ENCODE measurements at regions not wholly inside any gene's neighbourhood (a gene's known extent, or its start where the extent isn't known, plus 50 kb on each side); places are given as distances from the start of the nearest gene placed in this dataset.
"Not testable (repeated sequence)": the region's sequence is repeated elsewhere in the genome, so short reads cannot be mapped to it uniquely, and the experiment has no call there.

- H3K27me3 ChIP-seq (replicated peaks; ENCODE audit: control insufficient read depth, insufficient read depth, low read length), result no peaks in the 10 kb centered on the region
- no peak overlapping the region for H3K9ac ChIP-seq (ENCODE audit: low read length)
- H3K36me3 ChIP-seq (ENCODE audit: control insufficient read depth, insufficient read depth, low read length, severe bottlenecking), result no peaks in the 10 kb centered on the region
- no peak for DNase-seq (ENCODE audit: low read depth)
- H3K9me3 ChIP-seq (ENCODE audit: control insufficient read depth, low read length), result no peaks in the 10 kb centered on the region
- no peak overlapping the region for H3K4me3 ChIP-seq (ENCODE audit: low read length)
- peaks cover 19% of the 10 kb centered on the region for H3K4me1 ChIP-seq (ENCODE audit: control insufficient read depth, insufficient read depth, low read length)
These were observed 50.1 kb upstream of the SIRPA start for GRCh38 chr20:1845163-1845523.

DNA sequence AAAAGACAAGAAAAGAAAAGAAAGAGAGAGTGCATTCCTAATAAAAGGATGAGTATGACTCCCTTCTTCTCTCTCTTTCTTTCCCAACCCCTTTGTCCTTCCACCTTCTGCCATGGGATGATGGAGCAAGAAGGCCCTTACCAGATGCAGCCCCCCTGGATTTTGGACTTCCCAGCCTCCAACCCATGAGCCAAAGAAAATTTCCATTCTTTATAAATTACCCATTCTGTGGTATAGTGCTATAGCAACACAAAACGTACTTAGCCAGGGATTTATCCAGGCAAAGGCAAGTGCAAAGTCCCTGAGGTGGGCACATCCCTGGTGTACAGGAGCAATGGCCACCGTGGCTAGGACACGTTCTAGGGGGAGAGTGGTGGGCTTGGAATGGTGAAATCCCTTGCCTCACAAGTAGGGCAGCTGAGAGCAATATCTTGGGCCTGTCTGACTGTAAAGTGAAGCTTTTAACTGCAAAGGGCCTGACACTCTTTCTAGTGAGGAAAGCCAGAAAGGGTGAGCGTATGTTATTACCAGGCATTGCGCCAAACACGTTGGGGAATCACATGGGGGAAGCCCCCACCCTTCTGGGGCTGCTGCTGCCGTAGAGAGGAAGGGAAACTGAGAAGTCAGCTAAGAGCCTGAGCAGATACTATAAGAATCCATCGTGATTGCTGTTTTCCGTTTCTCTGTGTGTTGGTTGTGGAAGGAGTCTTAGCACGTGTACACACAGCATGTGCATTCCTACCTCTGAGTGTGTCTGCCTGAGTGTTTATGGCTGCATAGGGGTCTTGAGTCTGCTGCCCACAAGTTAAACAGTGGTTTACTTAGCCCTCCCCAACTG lies 50.7 kb upstream of the SIRPA start:
- peaks cover 19% of the 10 kb centered on the region for H3K4me1 ChIP-seq (ENCODE audit: control insufficient read depth, insufficient read depth, low read length)
- no peaks in the 10 kb centered on the region for H3K9me3 ChIP-seq (ENCODE audit: control insufficient read depth, low read length)
- DNase-seq (ENCODE audit: low read depth), result peak; percentile 20
- no peak overlapping the region for H3K4me3 ChIP-seq (ENCODE audit: low read length)
- H3K9ac ChIP-seq (ENCODE audit: low read length), result no peak overlapping the region
- H3K27me3 ChIP-seq (replicated peaks; ENCODE audit: control insufficient read depth, insufficient read depth, low read length), result no peaks in the 10 kb centered on the region
- no peaks in the 10 kb centered on the region for H3K36me3 ChIP-seq (ENCODE audit: control insufficient read depth, insufficient read depth, low read length, severe bottlenecking)

- no peak for DNase-seq (ENCODE audit: low read depth)
- H3K9me3 ChIP-seq (ENCODE audit: control insufficient read depth, low read length), result no peaks in the 10 kb centered on the region
These were observed 52.9 kb upstream of the SIRPA start for GRCh38 chr20:1842281-1842680.

GRCh38 chr20:1841554-1842140 lies 53.6 kb upstream of the SIRPA start:
- Histone ChIP-seq H3K27me3 (replicated peaks; ENCODE audit: control insufficient read depth, insufficient read depth, low read length) (peaks cover 8% of the 10 kb centered on the region), H3K4me1 (ENCODE audit: control insufficient read depth, insufficient read depth, low read length) (peaks cover 19% of the 10 kb centered on the region), H3K4me3 (ENCODE audit: low read length) (no peak overlapping the region), H3K36me3 (ENCODE audit: control insufficient read depth, insufficient read depth, low read length, severe bottlenecking) (no peaks in the 10 kb centered on the region), H3K9me3 (ENCODE audit: control insufficient read depth, low read length) (no peaks in the 10 kb centered on the region), H3K9ac (ENCODE audit: low read length) (no peak overlapping the region)
- peak; percentile 48 for DNase-seq (ENCODE audit: low read depth)

More at GRCh38 chr20:1842281-1842680, 52.9 kb upstream of the SIRPA start:
- Histone ChIP-seq H3K4me1 (ENCODE audit: control insufficient read depth, insufficient read depth, low read length) (peaks cover 19% of the 10 kb centered on the region), H3K9ac (ENCODE audit: low read length) (no peak overlapping the region), H3K36me3 (ENCODE audit: control insufficient read depth, insufficient read depth, low read length, severe bottlenecking) (no peaks in the 10 kb centered on the region), H3K27me3 (replicated peaks; ENCODE audit: control insufficient read depth, insufficient read depth, low read length) (peaks cover 2% of the 10 kb centered on the region), H3K4me3 (ENCODE audit: low read length) (no peak overlapping the region)

GRCh38 chr20:1840817-1841553 lies 54.2 kb upstream of the SIRPA start:
- Histone ChIP-seq H3K9ac (ENCODE audit: low read length) (no peak overlapping the region), H3K9me3 (ENCODE audit: control insufficient read depth, low read length) (no peaks in the 10 kb centered on the region), H3K4me1 (ENCODE audit: control insufficient read depth, insufficient read depth, low read length) (peaks cover 19% of the 10 kb centered on the region), H3K27me3 (replicated peaks; ENCODE audit: control insufficient read depth, insufficient read depth, low read length) (peaks cover 8% of the 10 kb centered on the region), H3K4me3 (ENCODE audit: low read length) (no peak overlapping the region), H3K36me3 (ENCODE audit: control insufficient read depth, insufficient read depth, low read length, severe bottlenecking) (no peaks in the 10 kb centered on the region)
- DNase-seq (ENCODE audit: low read depth), result no peak

- not testable (repeated sequence) for H3K9me3 ChIP-seq (ENCODE audit: control insufficient read depth, low read length); H3K36me3 ChIP-seq (ENCODE audit: control insufficient read depth, insufficient read depth, low read length, severe bottlenecking); H3K4me3 ChIP-seq (ENCODE audit: low read length); DNase-seq (ENCODE audit: low read depth); H3K9ac ChIP-seq (ENCODE audit: low read length)
- peaks cover 15% of the 10 kb centered on the region for H3K4me1 ChIP-seq (ENCODE audit: control insufficient read depth, insufficient read depth, low read length)
- peaks cover 11% of the 10 kb centered on the region for H3K27me3 ChIP-seq (replicated peaks; ENCODE audit: control insufficient read depth, insufficient read depth, low read length)
These were observed 55.6 kb upstream of the SIRPA start for GRCh38 chr20:1839376-1840317.

DNA sequence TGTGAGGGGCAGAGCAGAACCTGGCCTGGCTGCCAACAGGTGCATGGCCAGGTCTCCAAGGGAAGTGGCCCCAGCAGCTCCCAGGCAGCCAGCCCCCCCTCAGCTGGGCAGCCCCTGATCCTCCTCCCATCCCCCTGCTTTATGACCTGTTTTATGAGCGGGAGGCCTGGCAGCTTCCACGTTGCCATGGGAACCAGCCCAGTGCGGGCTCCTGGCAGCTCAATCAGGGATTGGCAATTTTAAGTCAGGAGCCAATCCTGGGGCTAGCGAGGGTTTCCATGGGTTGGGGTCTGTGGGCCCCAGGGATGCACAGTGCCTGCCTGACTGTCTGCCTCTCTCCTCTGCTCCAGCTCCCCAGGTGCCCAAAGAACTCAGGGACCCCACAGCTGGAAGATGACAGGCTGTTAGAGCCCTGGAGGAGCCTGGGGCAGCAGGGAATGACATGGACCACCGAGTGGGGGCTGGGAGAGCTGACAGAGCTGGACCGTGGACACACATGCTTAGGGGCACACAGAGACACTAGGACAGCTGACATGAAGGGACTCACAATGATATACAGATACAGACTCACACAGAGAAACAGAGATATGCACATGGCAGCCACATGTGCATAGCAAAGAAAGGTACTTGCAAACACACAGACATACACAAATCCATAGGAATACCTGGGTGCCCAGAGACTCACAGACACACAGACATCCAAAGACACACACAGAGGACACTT lies 56.5 kb upstream of the SIRPA start:
- peaks cover 13% of the 10 kb centered on the region for H3K4me1 ChIP-seq (ENCODE audit: control insufficient read depth, insufficient read depth, low read length)
- H3K9me3 ChIP-seq (ENCODE audit: control insufficient read depth, low read length), result no peaks in the 10 kb centered on the region
- H3K36me3 ChIP-seq (ENCODE audit: control insufficient read depth, insufficient read depth, low read length, severe bottlenecking), result no peaks in the 10 kb centered on the region
- H3K27me3 ChIP-seq (replicated peaks; ENCODE audit: control insufficient read depth, insufficient read depth, low read length), result peaks cover 12% of the 10 kb centered on the region
- DNase-seq (ENCODE audit: low read depth), result no peak
- H3K4me3 ChIP-seq (ENCODE audit: low read length), result no peak overlapping the region
- H3K9ac ChIP-seq (ENCODE audit: low read length), result no peak overlapping the region

GRCh38 chr20:1835186-1836035 lies 59.8 kb upstream of the SIRPA start:
- Histone ChIP-seq H3K9ac (ENCODE audit: low read length) (no peak overlapping the region), H3K9me3 (ENCODE audit: control insufficient read depth, low read length) (no peaks in the 10 kb centered on the region), H3K4me3 (ENCODE audit: low read length) (no peak overlapping the region), H3K27me3 (replicated peaks; ENCODE audit: control insufficient read depth, insufficient read depth, low read length) (peaks cover 16% of the 10 kb centered on the region), H3K36me3 (ENCODE audit: control insufficient read depth, insufficient read depth, low read length, severe bottlenecking) (no peaks in the 10 kb centered on the region), H3K4me1 (ENCODE audit: control insufficient read depth, insufficient read depth, low read length) (peaks cover 4% of the 10 kb centered on the region)
- no peak for DNase-seq (ENCODE audit: low read depth)

GRCh38 chr20:1833728-1834726 lies 61.2 kb upstream of the SIRPA start:
- Histone ChIP-seq H3K27me3 (replicated peaks; ENCODE audit: control insufficient read depth, insufficient read depth, low read length) (peaks cover 16% of the 10 kb centered on the region), H3K4me3 (ENCODE audit: low read length) (no peak overlapping the region), H3K4me1 (ENCODE audit: control insufficient read depth, insufficient read depth, low read length) (peaks cover 11% of the 10 kb centered on the region), H3K36me3 (ENCODE audit: control insufficient read depth, insufficient read depth, low read length, severe bottlenecking) (no peaks in the 10 kb centered on the region), H3K9me3 (ENCODE audit: control insufficient read depth, low read length) (no peaks in the 10 kb centered on the region), H3K9ac (ENCODE audit: low read length) (no peak overlapping the region)
- no peak for DNase-seq (ENCODE audit: low read depth)

Data from adipocyte (in vitro differentiated cells).